ENCODE measurements at regions not wholly inside any gene's neighbourhood (a gene's known extent, or its start where the extent isn't known, plus 50 kb on each side); places are given as distances from the start of the nearest gene placed in this dataset.

DNA sequence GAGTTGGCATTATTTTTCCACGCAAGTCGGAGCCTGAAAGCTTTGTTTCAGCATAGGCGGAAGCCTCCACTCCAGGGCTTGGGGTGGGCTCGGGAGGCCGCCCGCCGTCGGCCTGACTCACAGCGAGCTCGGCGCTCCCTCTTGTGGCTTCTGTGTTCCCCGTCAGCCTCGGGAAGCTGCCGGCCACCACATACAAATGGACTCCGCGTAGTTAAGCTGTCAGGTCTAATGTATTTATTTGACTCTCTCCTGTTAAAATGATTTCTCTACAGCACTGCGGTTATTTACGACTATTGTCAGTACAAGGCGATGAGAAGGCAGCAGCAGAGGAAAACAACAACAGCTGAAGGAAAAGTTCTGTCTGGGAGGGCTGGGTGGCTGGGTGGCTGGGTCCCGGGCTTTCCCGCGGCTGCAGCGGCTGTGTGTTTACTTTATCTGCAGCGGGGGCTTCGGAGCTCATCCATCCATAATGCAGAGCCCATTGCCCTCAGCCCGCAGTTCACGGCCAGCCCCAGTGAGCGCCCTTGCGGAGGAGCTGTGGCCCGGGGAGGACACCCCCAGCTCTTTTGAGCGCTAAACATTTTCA, 375.7 kb upstream of the CAMK1G start:
- DNase-seq = peak; percentile 6

DNA sequence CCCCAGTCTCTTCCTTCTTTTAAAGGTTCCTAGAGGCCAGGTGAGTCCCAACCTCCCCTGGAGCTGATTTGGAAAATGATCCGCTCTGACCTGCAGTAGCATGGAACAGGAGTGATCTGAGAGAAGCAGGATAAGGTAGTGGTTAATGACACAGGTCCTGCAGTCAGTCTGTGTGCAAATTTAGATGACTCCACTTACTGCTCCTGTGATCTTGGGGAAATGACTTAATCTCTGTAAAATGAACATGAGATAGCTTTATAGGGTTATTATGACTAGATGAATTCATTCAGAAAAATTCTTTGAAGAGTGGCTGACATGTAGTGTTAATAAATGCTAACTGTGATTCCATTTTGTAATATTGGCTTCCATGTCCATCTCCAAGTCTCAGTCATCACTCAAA, 374.9 kb upstream of the CAMK1G start:
- DNase-seq = no peak

DNA sequence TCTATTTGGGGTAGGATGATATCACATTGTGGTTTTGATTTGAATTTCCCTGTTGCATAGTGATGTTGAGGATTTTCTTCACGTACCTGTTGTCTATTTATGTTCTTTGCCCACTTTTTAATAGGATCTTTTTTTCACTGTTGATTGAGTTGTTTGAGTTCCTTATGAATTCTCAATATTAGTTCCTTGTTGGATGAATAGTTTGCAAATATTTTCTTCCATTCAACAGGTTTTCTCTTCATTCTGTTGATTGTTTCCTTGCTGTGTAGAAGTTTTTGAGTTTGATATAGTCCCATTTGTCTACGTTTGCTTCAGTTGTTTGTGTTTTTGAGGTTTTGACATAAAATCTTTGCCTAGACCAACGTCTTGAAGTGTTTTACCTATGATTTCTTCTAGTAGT, 369.5 kb upstream of the CAMK1G start:
- DNase-seq = no peak

DNA sequence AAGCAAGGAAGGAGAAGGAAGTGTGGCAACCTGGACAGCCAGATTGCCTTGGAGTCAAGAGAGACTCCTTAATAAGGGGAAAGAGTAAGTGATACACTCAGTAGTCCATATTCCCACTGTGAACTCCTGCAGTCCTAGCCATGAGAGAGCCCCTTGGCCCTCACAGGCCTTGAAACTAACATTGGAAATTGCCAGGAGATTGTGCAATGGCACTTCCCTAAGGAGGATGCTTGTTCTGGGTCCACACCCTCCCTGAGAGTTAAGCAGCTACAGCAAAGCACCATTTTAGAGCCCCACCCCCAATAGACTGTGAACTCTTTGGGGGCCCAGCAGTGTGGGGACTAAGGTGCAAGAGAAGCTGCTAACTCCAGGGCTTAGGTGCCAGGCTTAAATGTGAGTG, 367.7 kb upstream of the CAMK1G start:
- no peak for DNase-seq

DNA sequence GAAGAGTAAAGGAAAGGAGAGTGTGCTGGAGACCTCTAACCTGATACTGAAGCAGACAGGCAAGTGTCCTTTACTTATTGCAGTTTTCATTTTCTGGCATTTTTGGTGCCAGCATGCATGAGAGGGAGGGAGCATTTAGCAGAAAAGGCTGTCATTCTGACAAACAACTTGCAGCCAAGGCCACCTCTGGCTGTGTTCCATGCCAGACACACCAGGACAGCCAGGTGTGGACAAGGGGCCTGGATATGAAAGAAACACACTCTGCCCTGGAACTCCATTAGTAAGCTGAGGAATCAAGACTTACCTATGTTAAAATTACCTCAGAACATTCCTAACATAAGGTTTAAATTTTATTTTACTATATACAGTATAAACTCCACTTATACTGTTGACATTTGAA, 365.4 kb upstream of the CAMK1G start:
- DNase-seq = no peak

DNA sequence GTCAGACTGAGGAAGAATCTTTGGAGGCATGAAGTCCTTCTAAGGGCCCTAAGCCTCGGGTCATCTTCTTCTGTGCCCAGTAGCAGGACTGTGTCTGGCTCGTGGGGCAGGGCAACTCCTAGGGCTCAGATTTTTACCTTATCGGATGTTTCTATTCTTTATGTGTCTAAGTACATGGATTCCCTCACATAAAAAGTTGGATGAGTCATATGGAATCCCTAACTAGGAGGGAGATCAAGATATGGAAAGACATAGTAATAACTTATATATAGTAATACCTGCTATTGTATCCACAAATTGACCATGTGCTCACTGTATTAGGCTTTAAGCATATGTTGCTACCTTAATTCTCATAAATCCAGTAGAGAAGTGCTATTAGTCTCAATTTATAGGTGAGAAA, 364.5 kb upstream of the CAMK1G start:
- DNase-seq = no peak

DNA sequence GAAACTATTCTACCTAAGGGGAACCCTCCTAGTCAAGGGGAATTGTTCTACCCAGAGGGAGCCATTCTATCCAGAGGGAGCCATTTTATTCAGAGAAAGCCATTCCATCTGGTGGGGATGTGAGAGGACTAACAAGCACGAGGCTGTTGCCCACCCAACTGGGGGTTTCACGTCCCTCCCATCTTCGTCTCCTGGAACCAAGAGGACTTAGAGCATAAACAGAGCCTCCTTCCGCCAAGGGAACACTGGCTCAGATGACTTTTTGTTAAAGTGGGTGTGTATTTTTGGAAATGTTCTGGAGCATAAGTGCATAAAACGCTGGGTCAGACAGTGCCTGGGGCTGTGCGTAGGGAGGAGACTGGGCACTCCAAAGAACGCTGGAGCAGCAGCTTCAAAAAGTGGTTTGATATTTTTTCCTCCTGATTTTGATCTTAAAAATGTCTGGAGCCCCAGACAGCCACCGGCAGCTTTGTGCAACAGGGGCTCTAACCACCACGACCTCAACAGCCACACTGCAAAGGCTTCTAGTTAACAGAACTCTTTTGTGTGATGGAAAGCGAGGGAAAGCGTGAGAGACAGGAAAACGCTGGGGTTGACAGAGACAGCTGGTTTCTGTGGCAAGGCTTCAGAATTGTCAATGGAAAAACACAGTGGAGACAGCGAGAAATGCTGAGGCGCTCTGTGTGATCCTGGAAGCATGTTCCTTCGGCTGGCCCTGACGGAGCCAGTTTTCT, 363.6 kb upstream of the CAMK1G start:
- no peak for DNase-seq

DNA sequence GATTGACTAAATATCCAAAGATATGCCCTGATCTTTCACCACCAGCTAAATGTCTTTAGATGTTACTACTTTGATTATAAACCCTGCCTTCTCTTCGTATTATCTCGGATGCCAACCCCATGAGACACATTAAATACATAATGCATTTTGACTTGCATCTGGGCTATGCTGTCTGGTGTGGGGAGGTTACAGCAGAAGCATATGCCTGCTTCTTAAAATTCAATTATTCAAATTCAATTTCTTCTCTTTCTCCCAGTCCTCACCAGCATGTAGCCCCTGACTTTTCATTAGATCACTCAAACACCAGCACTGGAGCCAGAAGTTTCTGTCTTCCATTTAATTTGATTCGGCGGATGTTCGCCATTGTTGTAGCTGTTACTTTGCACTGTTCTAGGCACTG, 360.7 kb upstream of the CAMK1G start:
- no peak for DNase-seq

DNA sequence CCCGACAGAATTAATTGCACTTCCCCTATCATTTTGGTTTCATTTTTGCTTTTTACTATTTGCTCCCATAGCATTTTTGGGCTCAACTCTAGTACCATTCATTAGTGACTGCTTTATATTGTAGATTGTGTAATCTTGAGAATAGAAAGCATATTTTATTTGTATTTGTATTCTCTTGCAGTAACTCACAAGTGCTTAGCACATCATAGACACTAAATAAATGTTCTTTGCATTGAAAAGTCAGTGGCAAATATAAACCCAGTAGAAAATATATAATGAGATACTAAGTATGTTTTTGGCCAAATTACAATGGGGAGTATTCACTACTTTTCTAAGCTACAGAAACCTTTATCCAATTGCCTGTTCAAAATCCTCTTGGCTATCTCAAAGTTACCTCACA, 359.7 kb upstream of the CAMK1G start:
- DNase-seq = no peak

DNA sequence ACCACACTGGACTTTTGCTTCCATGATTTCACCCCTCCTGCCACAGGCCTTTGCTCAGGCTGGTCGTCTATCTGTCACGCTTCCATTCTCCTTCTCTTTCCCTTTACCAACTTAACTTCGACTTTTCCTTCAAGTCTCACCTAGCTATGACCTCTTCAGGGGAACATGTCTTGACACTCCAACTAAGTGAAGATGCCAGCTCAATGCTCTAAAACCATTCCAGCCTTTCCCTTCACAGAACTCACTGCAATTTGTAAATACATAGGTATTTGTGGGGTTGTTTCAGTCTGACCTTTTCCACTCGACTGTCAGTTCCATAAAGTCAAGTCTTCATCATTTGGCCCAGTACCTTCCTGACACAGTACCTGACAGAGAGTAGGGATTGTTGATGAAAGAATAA, 358.6 kb upstream of the CAMK1G start:
- DNase-seq = no peak

DNA sequence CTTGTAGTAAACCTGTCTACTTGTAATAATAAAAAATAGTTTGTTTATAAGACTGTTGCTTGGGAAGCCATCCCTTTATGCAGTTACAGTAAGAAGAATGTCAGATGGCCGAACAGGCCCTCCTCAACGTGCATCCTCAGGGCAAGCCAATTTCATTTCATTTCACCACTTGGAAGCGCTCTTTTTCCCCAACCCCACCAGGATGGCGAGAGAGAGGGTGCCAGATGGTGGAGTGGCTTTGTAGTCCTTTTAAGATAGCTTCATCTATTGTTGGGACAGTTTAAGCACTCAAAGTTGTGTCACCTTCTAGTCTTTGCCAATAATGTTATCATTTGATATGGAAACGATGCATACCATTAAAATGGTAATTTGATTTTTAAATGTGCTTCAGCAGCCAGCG, 356.3 kb upstream of the CAMK1G start:
- no peak for DNase-seq

DNA sequence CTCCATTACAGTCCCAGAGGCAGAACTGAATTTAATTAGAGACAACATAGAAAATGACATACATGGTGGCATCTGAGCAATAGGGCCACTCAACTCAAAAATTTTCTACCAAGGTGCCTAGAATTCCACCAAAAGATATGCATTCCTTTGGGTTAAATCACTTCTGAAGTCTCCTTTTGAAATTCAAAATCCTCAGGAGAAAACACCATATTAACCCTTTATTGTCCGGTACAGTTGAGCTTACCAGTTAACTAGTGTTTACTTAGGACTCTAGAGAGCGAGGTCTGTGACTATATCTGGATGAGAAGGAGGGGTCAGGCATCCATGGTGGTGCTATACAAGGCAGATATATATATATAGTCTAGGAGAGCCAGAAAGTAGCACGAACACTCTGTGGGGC, 355.6 kb upstream of the CAMK1G start:
- no peak for DNase-seq

DNA sequence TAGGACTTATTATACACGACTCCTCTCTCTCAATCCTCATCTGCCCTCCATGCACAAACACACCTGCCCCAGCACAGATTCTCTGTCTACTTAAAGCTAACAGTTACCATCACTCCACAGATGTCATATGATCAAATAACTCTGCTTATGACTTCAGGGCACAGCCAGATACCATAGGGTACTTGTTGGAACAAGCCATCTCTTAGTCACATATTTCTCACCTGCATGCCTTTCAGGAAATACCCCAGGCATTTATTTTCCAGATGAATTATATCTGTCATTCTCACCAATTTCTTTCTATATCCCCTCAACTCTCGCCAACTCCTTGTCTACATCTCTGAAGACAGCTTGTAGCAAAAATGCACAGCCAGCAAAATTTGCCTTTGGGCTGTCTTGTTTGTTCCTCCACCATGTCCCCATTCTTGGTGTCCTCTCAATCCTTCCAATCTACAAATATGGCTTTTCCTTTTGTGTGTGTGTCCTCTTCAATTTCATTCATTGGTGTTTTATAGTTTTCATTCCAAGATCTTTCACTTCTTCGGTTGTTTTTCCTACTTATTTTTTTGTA, 353.9 kb upstream of the CAMK1G start:
- DNase-seq = no peak

DNA sequence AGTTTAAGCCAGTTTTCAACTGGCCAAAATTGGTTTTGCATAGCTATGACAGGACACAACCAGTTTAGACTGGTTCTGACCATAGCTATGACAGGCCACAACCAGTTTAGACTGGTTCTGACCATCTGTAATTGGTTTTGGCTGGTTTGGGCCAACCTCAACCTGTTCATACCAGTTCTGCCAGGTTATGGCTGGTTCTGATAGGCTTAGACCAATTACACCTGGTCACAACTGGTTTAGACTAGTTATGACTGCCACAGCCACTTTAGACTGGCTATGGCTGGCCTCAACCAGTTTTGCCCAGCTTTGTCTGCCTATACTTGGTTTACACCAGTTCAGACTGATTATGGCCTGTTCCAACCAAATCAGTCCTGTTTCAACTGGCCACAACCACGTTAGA, 353.2 kb upstream of the CAMK1G start:
- no peak for DNase-seq

DNA sequence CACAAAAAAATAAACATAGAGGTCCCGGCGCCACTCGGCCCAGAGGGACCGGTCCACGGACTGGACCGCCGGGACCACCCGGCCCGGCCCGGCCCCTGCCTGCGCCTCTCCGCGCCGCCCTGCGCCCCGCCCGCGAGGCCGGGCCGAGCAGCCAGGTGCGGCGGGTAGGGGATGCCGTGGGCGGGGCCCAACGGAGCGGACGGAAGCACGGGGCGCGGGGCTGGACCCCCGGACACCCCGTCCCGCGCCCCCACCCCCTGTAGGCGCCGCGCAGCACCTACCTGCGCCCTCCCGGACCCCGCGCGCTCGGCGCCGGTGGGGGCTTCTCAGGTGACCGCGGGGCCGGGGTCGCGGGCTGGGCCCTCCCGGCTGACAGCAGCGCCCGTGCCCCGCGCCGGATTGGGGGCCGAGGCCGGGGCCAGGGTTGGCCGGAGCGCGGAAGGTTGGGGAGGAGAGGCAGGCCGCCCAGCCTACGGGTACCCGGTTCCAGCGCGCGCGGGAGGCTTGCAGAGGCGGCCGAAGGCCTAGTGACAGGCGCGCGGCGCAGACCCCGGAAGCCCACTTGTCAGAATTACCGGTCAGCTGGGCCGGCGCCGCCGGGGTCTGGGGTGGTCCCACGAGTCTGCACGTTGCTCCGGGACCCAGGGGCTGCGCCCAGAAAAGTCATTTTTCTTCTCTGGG, 351.9 kb upstream of the CAMK1G start:
- no peak for DNase-seq

DNA sequence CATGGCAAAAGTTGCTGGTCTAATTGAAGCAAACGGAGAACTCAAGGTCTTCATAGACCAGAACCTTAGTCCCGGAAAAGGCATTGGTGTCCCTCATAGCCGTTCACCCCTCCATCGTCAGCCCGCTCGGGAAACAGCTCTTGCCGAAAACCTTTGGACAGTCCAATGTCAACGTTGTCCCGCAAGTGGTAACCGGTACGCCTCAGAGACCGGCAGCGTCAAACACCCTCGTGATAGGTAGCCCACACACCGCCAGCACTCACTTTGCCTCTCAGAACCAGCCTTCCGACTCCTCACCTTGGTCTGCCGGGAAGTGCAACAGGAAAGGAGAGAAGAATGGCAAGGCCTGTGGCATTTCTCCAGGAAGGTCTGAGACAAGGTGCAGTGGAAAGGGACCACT, 351.3 kb upstream of the CAMK1G start:
- DNase-seq = no peak

DNA sequence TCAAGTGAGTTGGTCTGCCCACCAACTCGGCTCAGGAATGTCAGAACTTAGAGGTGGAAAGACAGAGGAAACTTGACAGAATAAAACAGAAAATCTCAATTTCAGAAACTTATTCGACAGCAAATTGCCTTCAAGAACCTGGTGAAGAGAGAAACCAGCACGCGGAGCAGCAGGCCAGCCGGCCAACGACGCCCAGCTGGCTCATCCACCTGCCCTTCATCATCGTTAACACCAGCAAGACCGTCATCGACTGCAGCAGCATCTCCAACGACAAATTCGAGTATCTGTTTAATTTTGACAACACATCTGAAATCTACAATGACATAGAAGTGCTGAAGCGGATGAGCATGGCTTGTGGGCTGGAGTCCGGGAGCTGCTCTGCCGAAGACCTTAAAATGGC, 350.8 kb upstream of the CAMK1G start:
- DNase-seq = no peak

DNA sequence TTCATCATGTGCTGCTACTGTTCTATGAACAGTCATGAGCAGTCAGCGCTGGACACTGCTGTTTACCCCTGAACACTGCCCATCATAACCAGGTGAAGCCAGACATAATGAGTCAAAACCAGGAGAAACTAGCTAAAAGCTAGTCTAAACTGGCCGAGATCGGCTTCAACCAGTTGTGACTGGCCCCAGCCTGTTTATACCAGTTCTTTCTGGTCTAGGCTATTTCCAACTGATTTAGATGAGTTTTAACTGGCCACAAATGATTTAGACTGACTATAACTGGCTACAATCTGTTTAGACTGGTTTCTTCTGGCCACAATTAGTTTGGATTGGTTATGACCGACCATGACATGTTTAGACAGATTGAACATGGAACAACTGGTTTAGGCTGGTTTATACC, 348.3 kb upstream of the CAMK1G start:
- no peak for DNase-seq

DNA sequence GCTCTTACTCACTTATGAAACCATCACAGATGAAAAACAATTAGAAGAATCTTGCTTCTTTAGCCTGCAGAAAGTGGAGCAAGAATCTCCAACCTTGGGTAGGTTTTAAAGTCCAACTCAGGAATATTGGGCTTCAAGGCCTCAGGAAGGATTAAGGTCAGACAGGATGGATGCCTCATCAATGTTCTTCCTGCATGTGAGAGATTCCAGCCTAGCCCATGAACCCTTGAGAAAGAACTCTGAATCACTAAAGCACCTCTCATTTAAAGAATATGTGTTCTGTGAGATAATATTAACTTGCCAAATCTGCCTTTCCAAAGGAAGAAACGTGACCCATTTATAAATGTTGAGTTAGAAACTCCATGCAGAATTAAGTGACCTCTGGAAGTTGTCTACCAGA, 345.2 kb upstream of the CAMK1G start:
- no peak for DNase-seq

DNA sequence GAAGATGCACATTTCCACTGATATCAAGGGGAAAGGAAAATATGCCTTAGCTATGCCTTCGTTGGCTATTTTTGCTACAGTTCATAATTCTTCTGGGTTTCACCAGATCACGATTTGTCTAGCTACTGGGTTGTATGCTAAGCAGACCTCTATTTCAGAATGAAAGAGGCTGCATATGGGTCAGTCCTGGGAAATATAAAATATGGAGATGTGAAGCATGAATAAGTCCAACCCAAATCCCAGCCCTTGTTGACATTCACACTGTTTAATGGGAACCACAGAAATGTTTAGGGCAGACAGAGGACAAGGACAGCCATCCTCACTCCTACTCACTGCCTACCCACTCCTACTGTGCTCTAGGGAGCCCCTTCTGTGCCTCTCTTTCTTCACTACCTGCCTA, 343.2 kb upstream of the CAMK1G start:
- DNase-seq = no peak

DNA sequence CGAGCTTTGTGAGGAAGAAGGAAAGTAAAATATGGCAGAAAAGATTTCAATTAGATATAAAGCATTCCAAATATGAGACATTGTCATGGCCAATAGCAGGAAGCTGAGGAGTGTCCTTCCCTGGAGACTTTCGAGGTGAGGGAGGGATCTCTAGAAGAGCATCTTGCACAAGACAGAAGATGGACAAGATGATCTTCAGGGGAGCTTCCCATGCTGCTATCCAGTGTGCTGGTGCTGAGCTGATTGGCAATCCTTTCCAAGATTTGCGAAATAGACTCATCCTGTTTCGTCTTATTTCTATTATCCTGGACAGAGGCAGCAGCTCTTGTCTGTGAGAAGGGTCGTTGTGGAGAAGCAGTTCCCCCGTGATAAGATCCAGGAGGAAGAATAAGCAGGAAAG, 342.0 kb upstream of the CAMK1G start:
- no peak for DNase-seq

DNA sequence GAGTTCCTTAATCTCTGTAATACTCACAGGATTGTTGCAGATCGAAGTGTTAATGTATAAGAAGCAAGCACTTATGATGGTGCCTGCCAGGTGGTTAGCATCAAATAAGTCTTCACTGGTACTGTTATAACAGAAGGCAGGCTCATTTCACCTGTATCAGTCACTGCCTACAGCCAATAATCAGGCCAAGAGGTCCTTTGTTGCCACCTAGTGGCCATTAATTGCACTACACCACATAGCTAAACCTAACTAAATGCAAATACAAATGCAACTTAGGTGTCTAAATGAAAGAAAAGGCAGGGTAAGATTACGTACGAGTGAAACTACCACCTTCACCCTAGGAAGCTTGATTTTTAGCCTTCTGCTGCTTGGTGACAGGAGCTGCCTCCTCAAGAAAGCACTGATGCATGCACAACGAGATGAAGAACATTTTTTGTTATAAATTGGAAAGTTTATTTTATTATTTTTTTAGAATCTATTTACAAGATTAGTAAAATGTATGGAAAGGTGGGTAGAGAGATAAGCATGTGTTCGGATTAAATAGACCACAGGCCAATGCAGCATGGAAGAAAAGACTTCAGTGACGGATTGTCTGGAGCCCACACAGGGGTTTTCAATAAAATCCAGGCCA, 334.8 kb upstream of the CAMK1G start:
- peak; percentile 46 for DNase-seq

DNA sequence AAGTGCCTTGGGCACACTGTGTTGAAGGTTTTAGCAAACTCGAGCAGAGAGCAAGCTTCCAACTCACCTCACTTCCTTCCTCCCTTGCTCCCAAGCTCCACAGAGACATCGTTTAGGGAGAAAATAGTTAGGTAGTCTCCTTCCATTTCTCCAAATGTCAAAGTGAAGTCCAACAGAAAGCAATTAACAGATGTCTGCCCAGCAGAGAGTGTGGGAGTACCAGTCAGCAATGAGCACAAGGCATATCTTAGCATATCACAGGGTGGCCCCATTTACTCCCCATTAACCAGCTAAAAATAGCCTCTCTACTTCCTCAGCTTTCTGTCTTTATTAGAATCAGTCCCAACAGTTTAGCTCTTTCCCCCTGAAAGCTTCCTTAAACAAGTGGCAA, 334.2 kb upstream of the CAMK1G start:
- DNase-seq = no peak

Measured in NCI-H2029 treated with DMSO at 0.1 percent for 48 hours (cell line).